HepG2 (cell line): ENCODE measurements at regions not wholly inside any gene's neighbourhood (a gene's known extent, or its start where the extent isn't known, plus 50 kb on each side); places are given as distances from the start of the nearest gene placed in this dataset.
A peak's percentile ranks its signal among the peaks of the same experiment; 100 is the strongest.

Experiments used
- ELF4 ChIP-seq: sonication (generic); formaldehyde crosslinking; IDR thresholded peaks from 2 replicates; pipeline ENCODE4 v1.5.0; 2020; ENCODE audit warnings: missing genetic modification reagents, mild to moderate bottlenecking, moderate library complexity, borderline replicate concordance
- EZH2 ChIP-seq: conservative IDR thresholded peaks from 2 replicates; pipeline ENCODE4 v1.6.1; 2012; ENCODE audit warnings: mild to moderate bottlenecking, low read depth, low read length, moderate library complexity
- FOSL1 ChIP-seq: sonication (generic); formaldehyde crosslinking; IDR thresholded peaks from 2 replicates; pipeline ENCODE4 v1.9.0; 2021; ENCODE audit warnings: missing genetic modification reagents, borderline replicate concordance
- IRF2 ChIP-seq: IDR thresholded peaks from 2 replicates; pipeline ENCODE4 v1.6.1; 2018; ENCODE audit warnings: missing genetic modification reagents, missing compliant biosample characterization
- NR2F1 ChIP-seq, 2 experiments: fragments of 450-650 bp in 1 of 2; formaldehyde crosslinking in 1 of 2; IDR thresholded peaks; 2 replicates each; pipeline versions ENCODE4 v1.5.0 to v1.6.1; 2016 to 2020; ENCODE audit warnings: mild to moderate bottlenecking in 1 of 2, missing compliant biosample characterization in 1 of 2, missing genetic modification reagents in 1 of 2, moderate library complexity in 1 of 2
- RBFOX2 ChIP-seq: fragments of 200-400 bp; formaldehyde crosslinking; IDR thresholded peaks from 2 replicates; pipeline ENCODE4 v1.6.1; 2017; ENCODE audit warnings: low read depth, mild to moderate bottlenecking, low read length
- RBM22 ChIP-seq: fragments of 200-400 bp; formaldehyde crosslinking; optimal IDR thresholded peaks from 2 replicates; pipeline ENCODE3; 2017; ENCODE audit warnings: mild to moderate bottlenecking, low read length, moderate library complexity
- ZFX ChIP-seq: sonication (generic); formaldehyde crosslinking; IDR thresholded peaks from 2 replicates; pipeline ENCODE4 v1.4.0; 2020; ENCODE audit warnings: mild to moderate bottlenecking, low read depth, missing genetic modification reagents, moderate library complexity
- ZNF251 ChIP-seq: sonication (generic); formaldehyde crosslinking; IDR thresholded peaks from 2 replicates; pipeline ENCODE4 v1.9.0; 2021; ENCODE audit warnings: mild to moderate bottlenecking, missing genetic modification reagents
- ZNF331 ChIP-seq: sonication (generic); formaldehyde crosslinking; IDR thresholded peaks from 2 replicates; pipeline ENCODE4 v1.4.0; 2020; ENCODE audit warnings: missing genetic modification reagents
- ZNF383 ChIP-seq: sonication (generic); formaldehyde crosslinking; IDR thresholded peaks from 2 replicates; pipeline ENCODE4 v1.4.0; 2020; ENCODE audit warnings: missing genetic modification reagents, mild to moderate bottlenecking, borderline replicate concordance
- ZNF501 ChIP-seq: sonication (generic); formaldehyde crosslinking; IDR thresholded peaks from 2 replicates; pipeline ENCODE4 v1.5.1; 2020; ENCODE audit warnings: mild to moderate bottlenecking, moderate library complexity, missing genetic modification reagents
- ZNF605 ChIP-seq: sonication (generic); formaldehyde crosslinking; IDR thresholded peaks from 2 replicates; pipeline ENCODE4 v1.8.0; 2022; ENCODE audit warnings: mild to moderate bottlenecking, missing genetic modification reagents
- ZNF879 ChIP-seq: sonication (generic); formaldehyde crosslinking; IDR thresholded peaks from 2 replicates; pipeline ENCODE4 v1.8.1; 2023; ENCODE audit warnings: missing genetic modification reagents
- ZSCAN12 ChIP-seq: sonication (generic); formaldehyde crosslinking; IDR thresholded peaks from 2 replicates; pipeline ENCODE4 v1.9.0; 2021; ENCODE audit warnings: mild to moderate bottlenecking, missing genetic modification reagents
- TF ChIP-seq, protein P1 (sequence below): sonication (generic); formaldehyde crosslinking; IDR thresholded peaks from 2 replicates; pipeline ENCODE4 v1.8.1; 2023; ENCODE audit warnings: mild to moderate bottlenecking, missing genetic modification reagents
- TF ChIP-seq, protein P2 (sequence below): sonication (generic); formaldehyde crosslinking; IDR thresholded peaks from 2 replicates; pipeline ENCODE4 v1.8.0; 2022; ENCODE audit warnings: mild to moderate bottlenecking, missing genetic modification reagents, moderate library complexity
- TF ChIP-seq, protein P3 (sequence below): sonication (generic); formaldehyde crosslinking; IDR thresholded peaks from 2 replicates; pipeline ENCODE4 v1.4.0; 2020; ENCODE audit warnings: mild to moderate bottlenecking, low read depth, missing genetic modification reagents
- TF ChIP-seq, protein P4 (sequence below): sonication (generic); formaldehyde crosslinking; conservative IDR thresholded peaks from 2 replicates; pipeline ENCODE4 v1.5.0; 2020; ENCODE audit warnings: missing genetic modification reagents
- TF ChIP-seq, protein P5 (sequence below): sonication (generic); formaldehyde crosslinking; conservative IDR thresholded peaks from 2 replicates; pipeline ENCODE4 v1.4.0; 2020; ENCODE audit warnings: missing genetic modification reagents
- TF ChIP-seq, protein P6 (sequence below): sonication (generic); formaldehyde crosslinking; IDR thresholded peaks from 2 replicates; pipeline ENCODE4 v1.4.0; 2020; ENCODE audit warnings: mild to moderate bottlenecking, missing genetic modification reagents

DNA sequence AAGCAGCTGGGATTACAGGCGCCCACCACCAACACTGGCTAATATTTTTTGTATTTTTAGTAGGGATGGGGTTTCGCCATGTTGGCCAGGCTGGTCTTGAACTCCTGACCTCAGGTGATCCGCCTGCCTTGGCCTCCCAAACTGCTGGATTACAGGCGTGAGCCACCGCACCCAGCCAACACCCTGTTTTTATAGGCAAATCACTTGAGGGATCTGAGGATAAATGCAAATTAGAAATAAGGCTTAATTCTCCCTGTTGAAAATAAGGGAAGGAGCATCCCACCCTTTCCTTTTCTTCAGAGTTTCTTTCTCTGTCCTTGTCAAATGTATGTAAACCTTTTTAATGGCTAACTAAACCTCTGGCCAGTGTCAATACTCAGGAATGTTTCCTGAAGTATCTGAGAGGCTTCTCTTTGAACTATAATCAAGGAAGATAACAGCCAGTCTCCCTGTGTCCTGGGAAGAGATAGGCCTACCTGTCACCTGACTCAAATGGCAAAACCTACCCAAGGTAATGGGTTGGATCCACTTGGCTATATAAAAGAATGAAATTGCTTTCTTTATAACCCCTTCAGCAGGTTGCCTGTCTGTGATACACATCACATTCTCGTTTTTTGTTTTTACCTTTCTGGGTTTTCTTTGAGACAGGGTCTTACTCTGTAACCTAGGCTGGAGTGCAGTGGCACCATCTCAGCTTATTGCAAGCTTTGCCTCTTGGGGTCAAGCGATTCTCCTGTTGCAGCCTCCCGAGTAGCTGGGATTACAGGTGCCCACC lies 64.5 kb upstream of the TNFAIP3 start (continued):
- TF ChIP-seq ZNF605 (no peak), ZNF879 (CRISPR knock-in tag) (no peak), RBFOX2 (no peak), ZNF331 (no peak), ZNF251 (CRISPR knock-in tag) (no peak), ZSCAN12 (CRISPR knock-in tag) (no peak), NR2F1 (CRISPR knock-in tag; IDR thresholded peaks at IDR 0.05) (no peak), RBM22 (no peak), ZNF501 (CRISPR knock-in tag) (no peak), FOSL1 (CRISPR knock-in tag) (no peak), EZH2 (no peak), IRF2 (CRISPR knock-in tag) (no peak), ELF4 (CRISPR knock-in tag) (no peak), ZNF383 (CRISPR knock-in tag) (no peak), ZFX (CRISPR knock-in tag) (peak; percentile 48)
- TF ChIP-seq, protein P1, sequence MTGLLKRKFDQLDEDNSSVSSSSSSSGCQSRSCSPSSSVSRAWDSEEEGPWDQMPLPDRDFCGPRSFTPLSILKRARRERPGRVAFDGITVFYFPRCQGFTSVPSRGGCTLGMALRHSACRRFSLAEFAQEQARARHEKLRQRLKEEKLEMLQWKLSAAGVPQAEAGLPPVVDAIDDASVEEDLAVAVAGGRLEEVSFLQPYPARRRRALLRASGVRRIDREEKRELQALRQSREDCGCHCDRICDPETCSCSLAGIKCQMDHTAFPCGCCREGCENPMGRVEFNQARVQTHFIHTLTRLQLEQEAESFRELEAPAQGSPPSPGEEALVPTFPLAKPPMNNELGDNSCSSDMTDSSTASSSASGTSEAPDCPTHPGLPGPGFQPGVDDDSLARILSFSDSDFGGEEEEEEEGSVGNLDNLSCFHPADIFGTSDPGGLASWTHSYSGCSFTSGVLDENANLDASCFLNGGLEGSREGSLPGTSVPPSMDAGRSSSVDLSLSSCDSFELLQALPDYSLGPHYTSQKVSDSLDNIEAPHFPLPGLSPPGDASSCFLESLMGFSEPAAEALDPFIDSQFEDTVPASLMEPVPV (CRISPR knock-in tag), result no peak
- TF ChIP-seq, protein P2, sequence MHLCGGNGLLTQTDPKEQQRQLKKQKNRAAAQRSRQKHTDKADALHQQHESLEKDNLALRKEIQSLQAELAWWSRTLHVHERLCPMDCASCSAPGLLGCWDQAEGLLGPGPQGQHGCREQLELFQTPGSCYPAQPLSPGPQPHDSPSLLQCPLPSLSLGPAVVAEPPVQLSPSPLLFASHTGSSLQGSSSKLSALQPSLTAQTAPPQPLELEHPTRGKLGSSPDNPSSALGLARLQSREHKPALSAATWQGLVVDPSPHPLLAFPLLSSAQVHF (CRISPR knock-in tag), result no peak
- TF ChIP-seq, protein P3, sequence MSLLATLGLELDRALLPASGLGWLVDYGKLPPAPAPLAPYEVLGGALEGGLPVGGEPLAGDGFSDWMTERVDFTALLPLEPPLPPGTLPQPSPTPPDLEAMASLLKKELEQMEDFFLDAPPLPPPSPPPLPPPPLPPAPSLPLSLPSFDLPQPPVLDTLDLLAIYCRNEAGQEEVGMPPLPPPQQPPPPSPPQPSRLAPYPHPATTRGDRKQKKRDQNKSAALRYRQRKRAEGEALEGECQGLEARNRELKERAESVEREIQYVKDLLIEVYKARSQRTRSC (CRISPR knock-in tag), result no peak
- TF ChIP-seq, protein P4, sequence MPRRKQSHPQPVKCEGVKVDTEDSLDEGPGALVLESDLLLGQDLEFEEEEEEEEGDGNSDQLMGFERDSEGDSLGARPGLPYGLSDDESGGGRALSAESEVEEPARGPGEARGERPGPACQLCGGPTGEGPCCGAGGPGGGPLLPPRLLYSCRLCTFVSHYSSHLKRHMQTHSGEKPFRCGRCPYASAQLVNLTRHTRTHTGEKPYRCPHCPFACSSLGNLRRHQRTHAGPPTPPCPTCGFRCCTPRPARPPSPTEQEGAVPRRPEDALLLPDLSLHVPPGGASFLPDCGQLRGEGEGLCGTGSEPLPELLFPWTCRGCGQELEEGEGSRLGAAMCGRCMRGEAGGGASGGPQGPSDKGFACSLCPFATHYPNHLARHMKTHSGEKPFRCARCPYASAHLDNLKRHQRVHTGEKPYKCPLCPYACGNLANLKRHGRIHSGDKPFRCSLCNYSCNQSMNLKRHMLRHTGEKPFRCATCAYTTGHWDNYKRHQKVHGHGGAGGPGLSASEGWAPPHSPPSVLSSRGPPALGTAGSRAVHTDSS (CRISPR knock-in tag), result no peak
- TF ChIP-seq, protein P5, sequence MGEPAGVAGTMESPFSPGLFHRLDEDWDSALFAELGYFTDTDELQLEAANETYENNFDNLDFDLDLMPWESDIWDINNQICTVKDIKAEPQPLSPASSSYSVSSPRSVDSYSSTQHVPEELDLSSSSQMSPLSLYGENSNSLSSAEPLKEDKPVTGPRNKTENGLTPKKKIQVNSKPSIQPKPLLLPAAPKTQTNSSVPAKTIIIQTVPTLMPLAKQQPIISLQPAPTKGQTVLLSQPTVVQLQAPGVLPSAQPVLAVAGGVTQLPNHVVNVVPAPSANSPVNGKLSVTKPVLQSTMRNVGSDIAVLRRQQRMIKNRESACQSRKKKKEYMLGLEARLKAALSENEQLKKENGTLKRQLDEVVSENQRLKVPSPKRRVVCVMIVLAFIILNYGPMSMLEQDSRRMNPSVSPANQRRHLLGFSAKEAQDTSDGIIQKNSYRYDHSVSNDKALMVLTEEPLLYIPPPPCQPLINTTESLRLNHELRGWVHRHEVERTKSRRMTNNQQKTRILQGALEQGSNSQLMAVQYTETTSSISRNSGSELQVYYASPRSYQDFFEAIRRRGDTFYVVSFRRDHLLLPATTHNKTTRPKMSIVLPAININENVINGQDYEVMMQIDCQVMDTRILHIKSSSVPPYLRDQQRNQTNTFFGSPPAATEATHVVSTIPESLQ (CRISPR knock-in tag), result no peak
- TF ChIP-seq, protein P6, sequence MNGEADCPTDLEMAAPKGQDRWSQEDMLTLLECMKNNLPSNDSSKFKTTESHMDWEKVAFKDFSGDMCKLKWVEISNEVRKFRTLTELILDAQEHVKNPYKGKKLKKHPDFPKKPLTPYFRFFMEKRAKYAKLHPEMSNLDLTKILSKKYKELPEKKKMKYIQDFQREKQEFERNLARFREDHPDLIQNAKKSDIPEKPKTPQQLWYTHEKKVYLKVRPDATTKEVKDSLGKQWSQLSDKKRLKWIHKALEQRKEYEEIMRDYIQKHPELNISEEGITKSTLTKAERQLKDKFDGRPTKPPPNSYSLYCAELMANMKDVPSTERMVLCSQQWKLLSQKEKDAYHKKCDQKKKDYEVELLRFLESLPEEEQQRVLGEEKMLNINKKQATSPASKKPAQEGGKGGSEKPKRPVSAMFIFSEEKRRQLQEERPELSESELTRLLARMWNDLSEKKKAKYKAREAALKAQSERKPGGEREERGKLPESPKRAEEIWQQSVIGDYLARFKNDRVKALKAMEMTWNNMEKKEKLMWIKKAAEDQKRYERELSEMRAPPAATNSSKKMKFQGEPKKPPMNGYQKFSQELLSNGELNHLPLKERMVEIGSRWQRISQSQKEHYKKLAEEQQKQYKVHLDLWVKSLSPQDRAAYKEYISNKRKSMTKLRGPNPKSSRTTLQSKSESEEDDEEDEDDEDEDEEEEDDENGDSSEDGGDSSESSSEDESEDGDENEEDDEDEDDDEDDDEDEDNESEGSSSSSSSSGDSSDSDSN (CRISPR knock-in tag), result no peak
